NCI-H1930 (cell line): ENCODE measurements at regions not wholly inside any gene's neighbourhood (a gene's known extent, or its start where the extent isn't known, plus 50 kb on each side); places are given as distances from the start of the nearest gene placed in this dataset.

Experiments used
- DNase-seq, 2 experiments: peaks; one replicate each; lab custom pipeline; 2025; lab: John Stamatoyannopoulos, UW

- DNase-seq = no peak
Observed at GRCh38 chr2:120852200-120852815, 116.6 kb downstream of the GLI2 start.

GRCh38 chr2:120853306-120854013, 117.8 kb downstream of the GLI2 start:
- no peak for DNase-seq

GRCh38 chr2:120854014-120854620, 118.4 kb downstream of the GLI2 start:
- DNase-seq = no peak

GRCh38 chr2:120854766-120855530, 119.3 kb downstream of the GLI2 start:
- DNase-seq = no peak

- no peak for DNase-seq
Observed at GRCh38 chr2:120855855-120856405, 120.3 kb downstream of the GLI2 start.

GRCh38 chr2:120856421-120856862, 120.8 kb downstream of the GLI2 start:
- DNase-seq = no peak

- DNase-seq = no peak
Observed at GRCh38 chr2:120857422-120857821, 121.8 kb downstream of the GLI2 start.

GRCh38 chr2:120857931-120858330, 122.3 kb downstream of the GLI2 start:
- no peak for DNase-seq

GRCh38 chr2:120858361-120859106, 122.9 kb downstream of the GLI2 start:
- no peak for DNase-seq

- DNase-seq = no peak
Observed at GRCh38 chr2:120859128-120859527, 123.5 kb downstream of the GLI2 start.

GRCh38 chr2:120859814-120860578, 124.3 kb downstream of the GLI2 start:
- DNase-seq = no peak

GRCh38 chr2:120860579-120860922, 124.9 kb downstream of the GLI2 start:
- no peak for DNase-seq

- DNase-seq = no peak
Observed at GRCh38 chr2:120861191-120861575, 125.5 kb downstream of the GLI2 start.

- no peak for DNase-seq
Observed at GRCh38 chr2:120861576-120862191, 126.0 kb downstream of the GLI2 start.

- no peak for DNase-seq
Observed at GRCh38 chr2:120862201-120863060, 126.8 kb downstream of the GLI2 start.

GRCh38 chr2:120863146-120863545, 127.5 kb downstream of the GLI2 start:
- DNase-seq = no peak

GRCh38 chr2:120863661-120864320, 128.1 kb downstream of the GLI2 start:
- no peak for DNase-seq

GRCh38 chr2:120864981-120865380, 129.3 kb downstream of the GLI2 start:
- no peak for DNase-seq

GRCh38 chr2:120865656-120866055, 130.0 kb downstream of the GLI2 start:
- no peak for DNase-seq
